C4-2B (cell line): ENCODE measurements at regions not wholly inside any gene's neighbourhood (a gene's known extent, or its start where the extent isn't known, plus 50 kb on each side); places are given as distances from the start of the nearest gene placed in this dataset.

ENCODE experiments used
- H3K27ac ChIP-seq: fragments of 450-650 bp; 2 replicates; pipeline ENCODE4 v1.5.1; 2017
- ZFX ChIP-seq: fragments of 450-650 bp; IDR thresholded peaks from 2 replicates; pipeline ENCODE4 v1.6.1; 2017
- TF ChIP-seq, protein P1 (sequence below): fragments of 450-650 bp; conservative IDR thresholded peaks from 2 replicates; pipeline ENCODE4 v1.5.1; 2017; ENCODE audit warnings: mild to moderate bottlenecking

DNA sequence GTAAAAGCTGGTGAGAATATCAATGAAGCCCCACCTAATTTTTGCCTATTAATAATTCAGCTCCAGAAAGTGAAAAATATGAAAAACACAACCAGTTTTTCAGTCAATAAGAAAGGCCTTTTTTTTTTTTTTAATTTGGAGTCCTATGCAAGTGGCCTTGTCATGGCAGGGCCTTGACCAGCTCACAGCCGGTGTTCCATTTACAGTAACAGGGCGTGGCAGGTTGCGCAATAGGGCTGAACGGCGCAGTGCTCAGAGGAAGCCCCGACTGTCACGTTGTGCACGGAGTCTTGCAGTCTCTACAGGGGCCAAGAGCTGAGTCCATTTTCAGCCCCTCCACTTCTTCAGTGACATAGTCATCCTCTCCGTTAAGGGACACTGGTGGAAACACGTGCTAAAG is 184.1 kb upstream of the FN1 start:
- TF ChIP-seq, protein P1, sequence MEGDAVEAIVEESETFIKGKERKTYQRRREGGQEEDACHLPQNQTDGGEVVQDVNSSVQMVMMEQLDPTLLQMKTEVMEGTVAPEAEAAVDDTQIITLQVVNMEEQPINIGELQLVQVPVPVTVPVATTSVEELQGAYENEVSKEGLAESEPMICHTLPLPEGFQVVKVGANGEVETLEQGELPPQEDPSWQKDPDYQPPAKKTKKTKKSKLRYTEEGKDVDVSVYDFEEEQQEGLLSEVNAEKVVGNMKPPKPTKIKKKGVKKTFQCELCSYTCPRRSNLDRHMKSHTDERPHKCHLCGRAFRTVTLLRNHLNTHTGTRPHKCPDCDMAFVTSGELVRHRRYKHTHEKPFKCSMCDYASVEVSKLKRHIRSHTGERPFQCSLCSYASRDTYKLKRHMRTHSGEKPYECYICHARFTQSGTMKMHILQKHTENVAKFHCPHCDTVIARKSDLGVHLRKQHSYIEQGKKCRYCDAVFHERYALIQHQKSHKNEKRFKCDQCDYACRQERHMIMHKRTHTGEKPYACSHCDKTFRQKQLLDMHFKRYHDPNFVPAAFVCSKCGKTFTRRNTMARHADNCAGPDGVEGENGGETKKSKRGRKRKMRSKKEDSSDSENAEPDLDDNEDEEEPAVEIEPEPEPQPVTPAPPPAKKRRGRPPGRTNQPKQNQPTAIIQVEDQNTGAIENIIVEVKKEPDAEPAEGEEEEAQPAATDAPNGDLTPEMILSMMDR: no peak
- no peak for TF ChIP-seq ZFX
- peak overlapping the region; percentile 53; the same call in 1 of the 2 replicates for H3K27ac ChIP-seq

DNA sequence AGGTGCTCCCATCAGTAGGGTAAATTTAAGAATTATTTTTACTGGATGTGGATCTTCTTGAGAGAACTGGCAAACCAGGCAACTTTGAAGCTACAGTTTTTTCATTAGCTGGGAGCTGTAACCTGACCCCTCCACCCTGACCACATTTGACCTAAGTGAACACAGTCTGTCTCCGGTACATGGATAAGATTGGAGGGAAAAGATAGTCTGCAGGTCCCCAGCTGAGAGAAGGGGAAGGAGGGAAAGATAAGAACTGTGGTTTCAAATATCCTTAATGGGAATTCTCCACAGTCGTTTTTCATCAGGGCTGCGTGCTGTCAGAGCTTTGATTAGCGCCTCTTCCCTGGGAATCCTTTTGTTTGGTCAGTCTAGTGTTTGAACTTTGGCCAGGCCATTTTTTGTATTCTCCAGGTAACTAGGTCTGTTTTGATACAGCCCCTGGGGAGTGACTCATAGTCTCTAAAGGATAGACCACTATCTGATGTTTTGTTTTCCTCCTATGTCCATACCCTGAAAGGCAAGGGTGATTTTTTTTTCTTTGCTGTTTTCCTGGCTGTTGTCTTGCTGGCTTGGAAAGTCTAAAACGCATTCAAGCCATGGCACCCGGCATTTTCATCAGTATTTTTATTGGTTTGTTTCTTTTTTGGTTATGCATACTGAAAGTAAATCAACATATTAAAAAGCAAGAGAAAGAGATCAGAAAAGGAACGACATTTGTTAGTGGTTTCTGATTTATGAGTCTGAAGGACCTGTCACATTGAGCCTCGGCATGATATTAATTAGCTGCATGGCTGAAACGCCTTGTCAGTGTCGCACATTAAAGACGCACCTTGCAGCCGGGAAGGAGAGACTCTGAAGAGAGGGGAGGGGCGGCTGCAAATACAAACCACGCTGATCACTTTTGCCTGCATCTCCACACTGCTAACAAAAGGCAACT is 183.4 kb upstream of the FN1 start:
- H3K27ac ChIP-seq: peak overlapping the region; percentile 53; the same call in 1 of the 2 replicates
- TF ChIP-seq, protein P1: no peak
- no peak for TF ChIP-seq ZFX

DNA sequence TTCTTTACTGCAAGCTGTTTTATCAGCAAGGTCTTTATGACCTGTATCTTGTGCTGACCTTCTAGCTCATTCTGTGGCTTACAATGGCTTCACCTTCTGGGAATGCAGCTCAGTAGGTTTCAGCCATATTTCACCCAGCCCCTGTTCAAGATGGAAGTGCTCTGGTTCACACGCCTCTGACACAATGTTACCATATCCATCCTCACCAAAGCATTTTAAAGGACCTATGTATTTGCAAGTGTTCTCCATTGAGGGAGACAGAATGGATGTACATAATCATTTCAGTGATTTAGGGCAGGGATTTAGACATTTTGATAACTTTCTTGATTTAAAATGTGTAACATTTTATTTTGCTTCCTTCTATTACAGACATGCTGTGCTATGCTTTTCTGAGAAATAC is 182.3 kb upstream of the FN1 start:
- H3K27ac ChIP-seq: no peak overlapping the region
- TF ChIP-seq, protein P1: no peak
- TF ChIP-seq ZFX: no peak

DNA sequence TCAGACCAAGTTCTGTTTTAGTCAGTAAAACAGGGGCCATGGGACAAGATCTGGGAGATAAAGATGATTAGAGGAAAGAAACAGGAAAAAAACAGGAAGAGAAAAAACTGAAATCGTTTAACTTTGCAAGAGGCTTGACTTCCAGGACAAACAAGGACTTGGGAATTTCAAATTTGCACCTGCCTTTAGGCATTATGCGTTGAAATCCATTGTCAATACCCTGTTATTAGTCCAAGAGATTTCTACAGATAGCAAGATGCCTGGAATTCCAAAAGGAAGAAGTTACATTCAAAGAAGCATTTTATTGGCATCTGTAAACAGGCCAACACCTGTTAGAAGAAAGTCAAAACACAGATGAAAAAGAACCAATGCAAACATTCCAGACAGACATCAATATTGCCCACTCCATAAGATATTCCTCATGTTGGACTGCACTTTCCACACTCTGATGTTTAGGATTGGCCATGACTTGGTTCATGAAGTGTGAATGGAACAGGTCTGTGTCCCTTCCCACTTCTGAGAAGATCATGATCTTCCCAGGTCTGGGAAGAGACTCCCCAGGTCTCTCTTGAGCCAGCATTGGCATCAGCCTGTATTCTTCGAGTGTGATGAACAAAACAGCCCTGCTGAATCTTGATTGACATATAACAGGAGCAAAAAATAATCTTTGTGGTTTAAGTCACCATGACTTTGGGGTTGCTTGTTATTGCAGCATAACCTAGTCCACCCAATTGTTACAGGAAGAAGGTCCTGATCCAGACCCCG is 181.4 kb upstream of the FN1 start:
- TF ChIP-seq, protein P1: no peak
- no peak for TF ChIP-seq ZFX
- H3K27ac ChIP-seq: no peak overlapping the region

DNA sequence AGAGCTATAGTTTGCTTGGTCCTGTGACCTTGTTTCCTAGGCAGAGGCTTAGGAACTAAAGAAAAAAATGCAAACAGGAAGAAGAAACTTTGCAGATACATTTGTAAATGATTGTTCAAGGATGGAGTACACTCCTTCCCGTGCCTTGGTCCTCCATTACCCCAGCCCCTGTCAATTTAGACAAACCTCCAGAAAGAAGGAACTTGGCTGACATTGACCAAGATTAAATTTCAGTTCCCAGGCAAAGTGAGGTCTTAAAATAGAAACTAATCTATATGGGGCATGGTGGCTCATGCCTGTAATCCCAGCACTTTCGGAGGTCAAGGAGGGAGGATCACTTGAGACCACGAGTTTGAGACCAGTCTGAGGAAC is 179.9 kb upstream of the FN1 start:
- no peak overlapping the region for H3K27ac ChIP-seq
- no peak for TF ChIP-seq ZFX
- TF ChIP-seq, protein P1: no peak

DNA sequence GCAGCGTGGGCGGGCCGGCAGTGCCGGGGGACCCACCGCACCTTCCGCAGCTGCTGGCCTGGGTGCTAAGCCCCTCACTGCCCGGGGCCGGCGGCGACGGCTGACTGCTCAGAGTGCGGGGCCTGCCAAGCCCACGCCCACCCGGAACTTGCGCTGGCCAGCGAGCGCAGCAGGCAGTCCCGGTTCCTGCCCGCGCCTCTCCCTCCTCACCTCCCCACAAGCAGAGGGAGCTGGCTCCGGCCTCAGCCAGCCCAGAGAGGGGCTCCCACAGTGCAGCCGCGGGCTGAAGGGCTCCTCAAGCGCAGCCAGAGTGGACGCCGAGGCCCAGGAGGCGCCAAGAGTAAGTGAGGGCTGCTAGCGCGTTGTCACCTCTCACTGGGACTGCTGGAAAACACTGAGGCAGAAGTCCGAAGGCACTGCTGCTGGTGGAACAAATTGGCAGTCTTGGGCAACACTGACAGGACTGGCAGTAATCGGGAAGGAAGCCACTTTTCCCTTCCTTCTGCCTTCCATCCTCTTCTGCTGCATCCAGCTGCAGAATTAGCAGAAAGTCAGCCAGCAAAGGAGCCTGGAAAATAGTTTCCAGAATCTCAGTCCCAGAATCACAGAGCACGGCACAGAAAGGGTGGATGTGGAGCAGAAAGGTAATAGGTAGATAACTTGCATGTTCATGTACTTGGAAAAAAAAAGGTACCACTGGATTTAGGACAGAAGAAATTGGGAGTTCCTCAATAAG is 179.4 kb upstream of the FN1 start:
- no peak overlapping the region for H3K27ac ChIP-seq
- TF ChIP-seq ZFX: no peak
- TF ChIP-seq, protein P1: no peak
